Mesendoderm (in vitro differentiated cells): ENCODE measurements at regions not wholly inside any gene's neighbourhood (a gene's known extent, or its start where the extent isn't known, plus 50 kb on each side); places are given as distances from the start of the nearest gene placed in this dataset.

Experiments
- DNase-seq: peaks from one replicate; pipeline ENCODE4 v3.0.0; 2013
- H2AK5ac ChIP-seq: 2 replicates; pipeline ENCODE4 v1.6.1; 2013; ENCODE audit warnings: low read length, inconsistent platforms
- H2BK120ac ChIP-seq: 2 replicates; pipeline ENCODE4 v1.6.1; 2013; ENCODE audit warnings: low read depth, mild to moderate bottlenecking, low read length, moderate library complexity, mixed read lengths
- H2BK15ac ChIP-seq: replicated peaks from 2 replicates; pipeline ENCODE4 v1.6.1; 2013; ENCODE audit warnings: low read depth, mild to moderate bottlenecking, moderate library complexity
- H2BK5ac ChIP-seq: 2 replicates; pipeline ENCODE4 v1.6.1; 2013; ENCODE audit warnings: low read length, inconsistent platforms
- H3K18ac ChIP-seq: 2 replicates; pipeline ENCODE4 v1.6.1; 2013; ENCODE audit warnings: mild to moderate bottlenecking, low read length, mixed read lengths
- H3K23ac ChIP-seq: one replicate; pipeline ENCODE4 v1.6.1; 2013; ENCODE audit warnings: low read length
- H3K27ac ChIP-seq: 2 replicates; pipeline ENCODE4 v1.5.1; 2013; ENCODE audit warnings: low read depth, mild to moderate bottlenecking, inconsistent platforms, low read length, moderate library complexity
- H3K27me3 ChIP-seq: 2 replicates; pipeline ENCODE4 v1.6.1; 2013; ENCODE audit warnings: low read length, control low read depth, mild to moderate bottlenecking, inconsistent platforms; ENCODE audit not compliant: insufficient read depth, poor library complexity
- H3K36me3 ChIP-seq: 2 replicates; pipeline ENCODE4 v1.6.1; 2013; ENCODE audit warnings: low read length, inconsistent platforms; ENCODE audit not compliant: control insufficient read depth, insufficient read depth
- H3K4ac ChIP-seq: one replicate; pipeline ENCODE4 v1.6.1; 2013; ENCODE audit warnings: low read depth, mild to moderate bottlenecking, low read length, moderate library complexity
- H3K4me1 ChIP-seq: 2 replicates; pipeline ENCODE4 v1.6.1; 2013; ENCODE audit warnings: low read depth, low read length, inconsistent platforms; ENCODE audit not compliant: control insufficient read depth
- H3K4me2 ChIP-seq: 2 replicates; pipeline ENCODE4 v1.6.1; 2013; ENCODE audit warnings: low read length
- H3K4me3 ChIP-seq: 2 replicates; pipeline ENCODE4 v1.5.1; 2013; ENCODE audit warnings: mild to moderate bottlenecking, low read length
- H3K56ac ChIP-seq: one replicate; pipeline ENCODE4 v1.6.1; 2013; ENCODE audit warnings: low read length
- H3K79me1 ChIP-seq: 2 replicates; pipeline ENCODE4 v1.6.1; 2013; ENCODE audit warnings: low read length, inconsistent platforms
- H3K79me2 ChIP-seq: 2 replicates; pipeline ENCODE4 v1.6.1; 2013; ENCODE audit warnings: mild to moderate bottlenecking, low read length; ENCODE audit not compliant: control insufficient read depth, insufficient read depth
- H3K9ac ChIP-seq: 2 replicates; pipeline ENCODE4 v1.6.1; 2013; ENCODE audit warnings: low read length, inconsistent platforms
- H4K5ac ChIP-seq: one replicate; pipeline ENCODE4 v1.6.1; 2013; ENCODE audit warnings: low read length
- H4K8ac ChIP-seq: one replicate; pipeline ENCODE4 v1.6.1; 2013; ENCODE audit warnings: low read depth, mild to moderate bottlenecking, control low read depth, low read length, moderate library complexity
- WGBS: extraction: QIAGEN DNeasy Blood & Tissue Kit; methylation state at CpG from one replicate; pipeline ENCODE4 v1.1.7; 2013; ENCODE audit warnings: low lambda C conversion rate, missing lambda C conversion rate; ENCODE audit not compliant: insufficient coverage; ENCODE audit errors: extremely low coverage; 5-methylcytosine and 5-hydroxymethylcytosine counted together

DNA sequence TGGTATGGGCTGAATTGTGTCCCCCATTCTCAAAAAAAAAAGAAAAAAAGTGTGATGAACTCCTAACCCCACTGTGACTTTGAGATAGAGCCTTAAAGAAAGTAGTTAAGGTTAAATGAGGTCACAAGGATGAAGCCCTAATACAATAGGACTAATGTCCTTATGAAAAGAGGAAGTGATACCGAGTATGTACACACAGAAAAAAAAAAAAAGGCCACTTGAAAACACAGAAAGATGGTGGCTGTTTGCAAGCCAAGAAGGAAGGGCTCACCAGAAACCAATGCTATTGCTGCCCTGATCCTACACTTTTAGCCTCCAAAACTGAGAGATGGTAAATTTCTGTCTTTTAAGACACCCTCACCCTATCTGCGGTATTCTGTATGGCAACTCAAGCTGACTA lies 955.6 kb downstream of the PCDH17 start:
- Histone ChIP-seq H2BK15ac (no peak overlapping the region), H3K79me1 (no peaks in the 10 kb centered on the region)
- DNase-seq: no peak

GRCh38 chr13:58592052-58592451 lies 960.5 kb downstream of the PCDH17 start:
- Histone ChIP-seq H3K18ac (no peak overlapping the region), H4K8ac (no peak overlapping the region), H3K36me3 (no peaks in the 10 kb centered on the region), H2AK5ac (no peak overlapping the region), H3K4ac (no peak overlapping the region), H3K23ac (no peak overlapping the region), H2BK120ac (no peak overlapping the region), H3K4me2 (no peak overlapping the region), H3K9ac (no peak overlapping the region), H3K4me1 (no peaks in the 10 kb centered on the region), H2BK5ac (no peak overlapping the region), H2BK15ac (no peak overlapping the region), H3K79me2 (no peaks in the 10 kb centered on the region), H3K27ac (no peak overlapping the region), H3K4me3 (no peak overlapping the region), H4K5ac (no peak overlapping the region), H3K79me1 (no peaks in the 10 kb centered on the region), H3K27me3 (no peaks in the 10 kb centered on the region), H3K56ac (no peak overlapping the region)
- DNase-seq: no peak

More for the DNA sequence above, 955.6 kb downstream of the PCDH17 start:
- H3K4ac ChIP-seq: no peak overlapping the region
- no peak overlapping the region for H2BK5ac ChIP-seq
- no peak overlapping the region for H4K8ac ChIP-seq
- H2AK5ac ChIP-seq: no peak overlapping the region
- H3K23ac ChIP-seq: no peak overlapping the region
- no peak overlapping the region for H4K5ac ChIP-seq
- no peak overlapping the region for H3K9ac ChIP-seq
- no peak overlapping the region for H3K4me3 ChIP-seq
- H3K27ac ChIP-seq: no peak overlapping the region
- H3K4me2 ChIP-seq: no peak overlapping the region
- H3K18ac ChIP-seq: no peak overlapping the region
- WGBS: no CpG with 5 or more reads among the region's 2 CpGs
- H3K4me1 ChIP-seq: no peaks in the 10 kb centered on the region
- no peaks in the 10 kb centered on the region for H3K79me2 ChIP-seq
- no peak overlapping the region for H3K56ac ChIP-seq
- no peak overlapping the region for H2BK120ac ChIP-seq
- H3K36me3 ChIP-seq: no peaks in the 10 kb centered on the region
- no peaks in the 10 kb centered on the region for H3K27me3 ChIP-seq

GRCh38 chr13:58592786-58593185 lies 961.2 kb downstream of the PCDH17 start:
- Histone ChIP-seq H3K27me3 (no peaks in the 10 kb centered on the region), H3K4me2 (no peak overlapping the region), H3K9ac (no peak overlapping the region), H4K5ac (no peak overlapping the region), H3K36me3 (no peaks in the 10 kb centered on the region), H2BK5ac (no peak overlapping the region), H3K4me3 (no peak overlapping the region), H3K23ac (no peak overlapping the region), H2BK15ac (no peak overlapping the region), H2AK5ac (no peak overlapping the region), H3K79me2 (no peaks in the 10 kb centered on the region), H3K56ac (no peak overlapping the region), H4K8ac (no peak overlapping the region), H3K27ac (no peak overlapping the region), H3K4me1 (no peaks in the 10 kb centered on the region), H3K18ac (no peak overlapping the region), H3K4ac (no peak overlapping the region), H3K79me1 (no peaks in the 10 kb centered on the region), H2BK120ac (no peak overlapping the region)
- DNase-seq: no peak
- WGBS: no CpG with 5 or more reads among the region's 1 CpG

- Histone ChIP-seq H3K79me2 (no peaks in the 10 kb centered on the region), H4K5ac (no peak overlapping the region), H3K27me3 (no peaks in the 10 kb centered on the region), H3K4me3 (no peak overlapping the region), H3K4me2 (no peak overlapping the region), H2BK120ac (peak overlapping the region; percentile 36), H2AK5ac (no peak overlapping the region), H3K23ac (no peak overlapping the region), H3K9ac (no peak overlapping the region), H2BK5ac (no peak overlapping the region), H3K56ac (no peak overlapping the region), H3K27ac (no peak overlapping the region), H2BK15ac (no peak overlapping the region), H3K36me3 (no peaks in the 10 kb centered on the region), H4K8ac (no peak overlapping the region), H3K4me1 (no peaks in the 10 kb centered on the region), H3K18ac (no peak overlapping the region), H3K4ac (no peak overlapping the region), H3K79me1 (no peaks in the 10 kb centered on the region)
- no peak for DNase-seq
- no CpG with 5 or more reads among the region's 5 CpGs for WGBS
Observed at GRCh38 chr13:58594747-58595600, 963.4 kb downstream of the PCDH17 start.

DNA sequence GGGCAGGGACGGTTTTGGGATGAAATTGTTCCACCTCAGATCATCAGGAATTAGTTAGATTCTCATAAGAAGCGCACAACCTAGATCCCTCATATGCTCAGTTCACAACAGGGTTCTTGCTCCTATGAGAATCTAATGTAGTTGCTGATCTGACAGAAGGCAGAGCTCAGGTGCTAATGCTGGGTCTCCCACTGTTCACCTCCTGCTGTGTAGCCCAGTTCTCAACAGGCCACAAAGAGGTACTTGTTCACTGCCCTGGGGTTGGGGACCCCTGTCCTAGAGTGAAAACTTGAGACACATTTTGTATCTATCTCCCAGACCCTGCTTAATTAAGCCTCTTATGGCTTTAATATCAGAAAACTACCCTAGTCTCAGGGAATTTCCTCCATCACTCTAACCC lies 966.0 kb downstream of the PCDH17 start:
- Histone ChIP-seq H3K27me3 (no peaks in the 10 kb centered on the region), H3K9ac (no peak overlapping the region), H3K23ac (no peak overlapping the region), H3K18ac (no peak overlapping the region), H3K36me3 (no peaks in the 10 kb centered on the region), H3K4me1 (no peaks in the 10 kb centered on the region), H3K4me2 (no peak overlapping the region), H3K56ac (no peak overlapping the region), H2AK5ac (no peak overlapping the region), H2BK5ac (no peak overlapping the region), H3K79me2 (no peaks in the 10 kb centered on the region), H3K27ac (no peak overlapping the region), H2BK120ac (no peak overlapping the region), H3K4me3 (no peak overlapping the region), H3K79me1 (no peaks in the 10 kb centered on the region), H2BK15ac (no peak overlapping the region), H4K5ac (no peak overlapping the region), H3K4ac (peak overlapping the region; percentile 36), H4K8ac (no peak overlapping the region)
- WGBS: no CpG with 5 or more reads among the region's 2 CpGs
- peak; percentile 8 for DNase-seq

DNA sequence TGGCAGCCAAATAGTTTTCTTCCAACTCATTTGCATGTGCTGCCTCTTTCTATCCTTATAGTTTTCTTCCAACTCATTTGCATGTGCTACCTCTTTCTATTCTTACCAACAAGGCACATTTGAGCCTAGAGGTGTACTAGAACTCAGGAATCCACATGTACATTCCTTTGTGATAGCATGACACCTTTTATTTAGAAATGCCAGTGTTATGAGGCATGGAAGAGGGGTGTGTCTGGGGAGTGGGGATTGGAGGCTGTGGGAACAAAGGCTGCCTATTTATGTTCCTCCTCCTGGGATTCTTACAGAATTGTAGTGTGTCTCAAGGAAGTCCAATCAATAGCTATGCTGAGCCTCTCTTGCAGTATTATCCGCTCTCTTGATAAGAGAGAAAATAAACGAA lies 966.7 kb downstream of the PCDH17 start:
- no peak overlapping the region for H2BK5ac ChIP-seq
- H3K79me2 ChIP-seq: no peaks in the 10 kb centered on the region
- H3K79me1 ChIP-seq: no peaks in the 10 kb centered on the region
- H3K4ac ChIP-seq: no peak overlapping the region
- no peaks in the 10 kb centered on the region for H3K27me3 ChIP-seq
- H4K5ac ChIP-seq: no peak overlapping the region
- no peak overlapping the region for H3K27ac ChIP-seq
- no CpG with 5 or more reads among the region's 2 CpGs for WGBS
- no peaks in the 10 kb centered on the region for H3K4me1 ChIP-seq
- H3K23ac ChIP-seq: no peak overlapping the region
- H3K9ac ChIP-seq: no peak overlapping the region
- H2AK5ac ChIP-seq: no peak overlapping the region
- no peaks in the 10 kb centered on the region for H3K36me3 ChIP-seq
- H3K56ac ChIP-seq: no peak overlapping the region
- H3K4me3 ChIP-seq: no peak overlapping the region
- no peak overlapping the region for H3K4me2 ChIP-seq
- no peak overlapping the region for H2BK15ac ChIP-seq
- no peak overlapping the region for H2BK120ac ChIP-seq
- no peak overlapping the region for H4K8ac ChIP-seq
- H3K18ac ChIP-seq: no peak overlapping the region
- DNase-seq: peak; percentile 45
